HepG2 (cell line): ENCODE measurements at regions not wholly inside any gene's neighbourhood (a gene's known extent, or its start where the extent isn't known, plus 50 kb on each side); places are given as distances from the start of the nearest gene placed in this dataset.

Experiments used
- ATAC-seq: fragments of 200-7000 bp; cut with Tn5 transposase; 3 replicates; pipeline ENCODE4 v1.9.1; 2020; ENCODE audit warnings: mild to moderate bottlenecking, moderate library complexity
- BruUV-seq: library from RNA; stranded (reverse); fragments of 400-500 nt; replicated peaks from 2 replicates; lab custom pipeline; 2021; lab: Mats Ljungman, UMichigan
- CTCF ChIA-PET: fragments of 300-600 bp; formaldehyde crosslinking; extraction: SDS; loops from one replicate; lab custom pipeline; 2021; ENCODE audit warnings: low total read pairs, inconsistent platforms, low intra/inter-chr PET ratio; lab: Yijun Ruan, JAX
- POLR2A ChIA-PET: fragments of 350-600 bp; sonication (Branson Sonifier 250); formaldehyde crosslinking; loops from one replicate; lab custom pipeline; 2020; ENCODE audit warnings: antibody characterized with exemption, inconsistent platforms; lab: Yijun Ruan, JAX
- DNase-seq: peaks from one replicate; pipeline ENCODE4 v3.0.0-alpha.2; 2015; ENCODE audit warnings: low spot score
- FAIRE-seq: peaks from 3 replicates; lab custom pipeline; 2011; peaks lifted over from hg19 to GRCh38; lab: Jason Lieb, UNC
- H2AFZ ChIP-seq: one replicate; pipeline ENCODE4 v1.6.1; 2011; ENCODE audit warnings: low read length, inconsistent platforms
- H3K27ac ChIP-seq: fragments of 300-600 bp; 3 replicates; pipeline ENCODE4 v1.8.0; 2011; ENCODE audit warnings: mixed run types, mild to moderate bottlenecking, mixed read lengths, low read length, inconsistent platforms; ENCODE audit not compliant: insufficient read depth; ENCODE audit errors: extremely low read length
- H3K27me3 ChIP-seq, 2 experiments: fragments of 200-600 bp in 1 of 2; 2 replicates in 1 of 2; 3 replicates in 1 of 2; pipeline versions ENCODE4 v1.6.0 to v1.8.0; 2011; ENCODE audit warnings: low read length in 2 of 2, mild to moderate bottlenecking in 2 of 2, moderate library complexity in 2 of 2, inconsistent platforms in 1 of 2; ENCODE audit not compliant: insufficient read depth in 2 of 2, control insufficient read depth in 1 of 2
- H3K36me3 ChIP-seq, 2 experiments: fragments of 200-600 bp in 1 of 2; replicated peaks in 1 of 2; 2 replicates in 1 of 2; 3 replicates in 1 of 2; pipeline versions ENCODE4 v1.5.1 to v1.8.0; 2011; ENCODE audit warnings: low read length in 2 of 2, inconsistent platforms in 1 of 2; ENCODE audit not compliant: insufficient read depth in 2 of 2, control insufficient read depth in 1 of 2
- H3K4me1 ChIP-seq: 2 replicates; pipeline ENCODE4 v1.5.1; 2012; ENCODE audit warnings: low read length, inconsistent platforms; ENCODE audit not compliant: insufficient read depth
- H3K4me2 ChIP-seq: 2 replicates; pipeline ENCODE4 v1.6.0; 2011; ENCODE audit warnings: low read depth, low read length, inconsistent platforms
- H3K4me3 ChIP-seq, 3 experiments: fragments of 200-600 bp in 1 of 3; sonication (generic), shearing (Covaris generic) in 1 of 3; replicated peaks in 1 of 3; 2 replicates each; pipeline ENCODE4 v1.5.1; 2011 to 2016; ENCODE audit warnings: low read length in 3 of 3, inconsistent platforms in 2 of 3, low read depth in 2 of 3, mild to moderate bottlenecking in 2 of 3, control low read depth in 1 of 3, mixed read lengths in 1 of 3; ENCODE audit not compliant: insufficient read depth in 1 of 3
- H3K79me2 ChIP-seq: one replicate; pipeline ENCODE4 v1.6.1; 2011; ENCODE audit warnings: low read length, inconsistent platforms; ENCODE audit not compliant: insufficient read depth
- H3K9ac ChIP-seq: 2 replicates; pipeline ENCODE4 v1.6.0; 2011; ENCODE audit warnings: mild to moderate bottlenecking, low read depth, low read length, inconsistent platforms; ENCODE audit not compliant: insufficient read depth
- H3K9me3 ChIP-seq: 2 replicates; pipeline ENCODE4 v1.5.1; 2012; ENCODE audit warnings: mild to moderate bottlenecking, low read length
- H4K20me1 ChIP-seq: 2 replicates; pipeline ENCODE4 v1.6.0; 2011; ENCODE audit warnings: inconsistent platforms, mild to moderate bottlenecking, low read length, moderate library complexity; ENCODE audit not compliant: insufficient read depth
- FOSL1 ChIP-seq: sonication (generic); formaldehyde crosslinking; IDR thresholded peaks from 2 replicates; pipeline ENCODE4 v1.9.0; 2021; ENCODE audit warnings: missing genetic modification reagents, borderline replicate concordance
- GPN1 ChIP-seq: sonication (generic); formaldehyde crosslinking; IDR thresholded peaks from 2 replicates; pipeline ENCODE4 v1.5.1; 2020; ENCODE audit warnings: missing genetic modification reagents, borderline replicate concordance
- JARID2 ChIP-seq: sonication (generic); formaldehyde crosslinking; IDR thresholded peaks from 2 replicates; pipeline ENCODE4 v1.8.1; 2023; ENCODE audit warnings: missing genetic modification reagents, inconsistent platforms; ENCODE audit not compliant: insufficient replicate concordance
- MAFK ChIP-seq, 2 experiments: IDR thresholded peaks in 1 of 2; conservative IDR thresholded peaks in 1 of 2; 2 replicates each; pipeline ENCODE4 v1.6.1; 2011; ENCODE audit warnings: improper control_type of control experiment in 2 of 2, low read length in 2 of 2
- ZNF251 ChIP-seq: sonication (generic); formaldehyde crosslinking; IDR thresholded peaks from 2 replicates; pipeline ENCODE4 v1.9.0; 2021; ENCODE audit warnings: mild to moderate bottlenecking, missing genetic modification reagents
- ZNF335 ChIP-seq: sonication (generic); formaldehyde crosslinking; IDR thresholded peaks from 2 replicates; pipeline ENCODE4 v1.4.0; 2020; ENCODE audit warnings: missing genetic modification reagents
- WGBS: methylation state at CpG from one replicate; pipeline ENCODE4 v1.1.6; 2017; ENCODE audit warnings: low lambda C conversion rate; 5-methylcytosine and 5-hydroxymethylcytosine counted together
- in situ Hi-C: cut with HindIII; loops from 2 replicates; pipeline ENCODE4 v1.10.0; 2017; ENCODE audit warnings: low pct_unique_long_range_greater_than_20kb; ENCODE audit not compliant: extremely low pct_ligation_motif_present
- intact Hi-C: fragments of 100-400 bp; cut with micrococcal nuclease; formaldehyde crosslinking; loops from one replicate; pipeline ENCODE4 v1.10.0; 2022; ENCODE audit not compliant: unreplicated experiment
- TF ChIP-seq, protein P1 (sequence below): sonication (generic); formaldehyde crosslinking; IDR thresholded peaks from 2 replicates; pipeline ENCODE4 v1.4.0; 2020; ENCODE audit warnings: mild to moderate bottlenecking, missing genetic modification reagents

DNA sequence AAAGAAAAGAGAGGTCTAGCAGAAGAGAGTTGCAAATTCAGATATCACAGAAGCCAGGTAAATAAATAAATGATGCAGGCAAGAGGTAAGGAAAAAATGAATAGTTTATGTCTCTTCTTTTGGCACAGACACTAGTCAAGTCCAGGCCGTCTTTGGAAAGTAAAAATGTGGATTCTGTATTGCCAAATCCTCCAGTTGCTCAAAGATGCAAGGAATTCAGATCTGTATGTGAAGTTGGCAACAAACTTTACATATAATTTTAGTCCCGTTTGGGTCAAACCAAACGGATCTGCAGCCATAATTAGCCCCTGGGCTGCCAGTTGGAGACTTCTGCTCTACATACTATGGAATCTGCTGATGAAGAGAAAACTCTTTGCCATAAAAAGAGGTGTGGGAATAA, 200.5 kb upstream of the RND3 start:
- Histone ChIP-seq H4K20me1 (no peaks in the 10 kb centered on the region), H2AFZ (no peak overlapping the region), H3K9ac (no peak overlapping the region), H3K27me3 (no peaks in the 10 kb centered on the region), H3K4me1 (no peaks in the 10 kb centered on the region), H3K9me3 (peaks cover 7% of the 10 kb centered on the region; the same call in 1 of the 2 replicates), H3K36me3 (no peaks in the 10 kb centered on the region), H3K27ac (no peak overlapping the region), H3K4me2 (no peak overlapping the region), H3K4me3 (no peak overlapping the region), H3K79me2 (no peaks in the 10 kb centered on the region)
- in situ Hi-C loops (no loop called here), intact Hi-C loops (no loop called here)
- POLR2A ChIA-PET, result no interaction called here
- TF ChIP-seq, protein P1, sequence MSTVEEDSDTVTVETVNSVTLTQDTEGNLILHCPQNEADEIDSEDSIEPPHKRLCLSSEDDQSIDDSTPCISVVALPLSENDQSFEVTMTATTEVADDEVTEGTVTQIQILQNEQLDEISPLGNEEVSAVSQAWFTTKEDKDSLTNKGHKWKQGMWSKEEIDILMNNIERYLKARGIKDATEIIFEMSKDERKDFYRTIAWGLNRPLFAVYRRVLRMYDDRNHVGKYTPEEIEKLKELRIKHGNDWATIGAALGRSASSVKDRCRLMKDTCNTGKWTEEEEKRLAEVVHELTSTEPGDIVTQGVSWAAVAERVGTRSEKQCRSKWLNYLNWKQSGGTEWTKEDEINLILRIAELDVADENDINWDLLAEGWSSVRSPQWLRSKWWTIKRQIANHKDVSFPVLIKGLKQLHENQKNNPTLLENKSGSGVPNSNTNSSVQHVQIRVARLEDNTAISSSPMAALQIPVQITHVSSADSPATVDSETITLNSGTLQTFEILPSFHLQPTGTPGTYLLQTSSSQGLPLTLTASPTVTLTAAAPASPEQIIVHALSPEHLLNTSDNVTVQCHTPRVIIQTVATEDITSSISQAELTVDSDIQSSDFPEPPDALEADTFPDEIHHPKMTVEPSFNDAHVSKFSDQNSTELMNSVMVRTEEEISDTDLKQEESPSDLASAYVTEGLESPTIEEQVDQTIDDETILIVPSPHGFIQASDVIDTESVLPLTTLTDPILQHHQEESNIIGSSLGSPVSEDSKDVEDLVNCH (CRISPR knock-in tag), result no peak
- no peak for TF ChIP-seq FOSL1 (CRISPR knock-in tag)
- TF ChIP-seq MAFK (conservative IDR thresholded peaks at IDR 0.05 in 1 of 2, IDR thresholded peaks at IDR 0.05 in 1 of 2; ENCODE audit: low read length in 2 of 2), result 0 out of 4 replicates have a peak, but pooled peaks of 1 of the 2 experiments have one; percentile 5
- no peak for TF ChIP-seq GPN1 (CRISPR knock-in tag)
- no peak for TF ChIP-seq JARID2 (CRISPR knock-in tag)
- no peak for TF ChIP-seq ZNF335 (CRISPR knock-in tag)
- TF ChIP-seq ZNF251 (CRISPR knock-in tag), result no peak
- ATAC-seq (no peak), DNase-seq (no peak), FAIRE-seq (no peak)
- CTCF ChIA-PET, result no interaction called here
- 1% methylated on average over 3 of the region's 3 CpGs for WGBS
- BruUV-seq, result no TSS peak
